ACC112 (cell line): ENCODE measurements at regions not wholly inside any gene's neighbourhood (a gene's known extent, or its start where the extent isn't known, plus 50 kb on each side); places are given as distances from the start of the nearest gene placed in this dataset.

Source experiments
- H2AFZ ChIP-seq: fragments of 200-600 bp; sonication (generic); one replicate; pipeline ENCODE4 v1.6.0; 2017; ENCODE audit warnings: antibody characterized with exemption, low read length; ENCODE audit not compliant: unreplicated experiment
- H3K27ac ChIP-seq: fragments of 200-600 bp; sonication (generic); 2 replicates; pipeline ENCODE4 v1.5.1; 2014; ENCODE audit warnings: low read depth, mild to moderate bottlenecking, antibody characterized with exemption, low read length, moderate library complexity
- H3K27me3 ChIP-seq: fragments of 200-600 bp; sonication (generic); 2 replicates; pipeline ENCODE4 v1.6.1; 2014; ENCODE audit warnings: mild to moderate bottlenecking, antibody characterized with exemption, low read length, moderate library complexity, mixed read lengths; ENCODE audit not compliant: insufficient read depth
- H3K36me3 ChIP-seq: fragments of 200-600 bp; sonication (generic); 2 replicates; pipeline ENCODE4 v1.6.1; 2016; ENCODE audit warnings: mild to moderate bottlenecking, antibody characterized with exemption, low read length, moderate library complexity, mixed read lengths; ENCODE audit not compliant: insufficient read depth
- H3K4me1 ChIP-seq: fragments of 200-600 bp; sonication (generic); one replicate; pipeline ENCODE4 v1.6.1; 2016; ENCODE audit warnings: low read length, mixed read lengths; ENCODE audit not compliant: insufficient read depth, unreplicated experiment, control insufficient read depth
- H3K4me3 ChIP-seq: fragments of 200-600 bp; sonication (generic); 2 replicates; pipeline ENCODE4 v1.5.1; 2014; ENCODE audit warnings: mild to moderate bottlenecking, low read depth, low read length
- H3K79me2 ChIP-seq: fragments of 200-600 bp; sonication (generic); one replicate; pipeline ENCODE4 v1.6.0; 2016; ENCODE audit warnings: low read length; ENCODE audit not compliant: control insufficient read depth, unreplicated experiment, insufficient read depth

DNA sequence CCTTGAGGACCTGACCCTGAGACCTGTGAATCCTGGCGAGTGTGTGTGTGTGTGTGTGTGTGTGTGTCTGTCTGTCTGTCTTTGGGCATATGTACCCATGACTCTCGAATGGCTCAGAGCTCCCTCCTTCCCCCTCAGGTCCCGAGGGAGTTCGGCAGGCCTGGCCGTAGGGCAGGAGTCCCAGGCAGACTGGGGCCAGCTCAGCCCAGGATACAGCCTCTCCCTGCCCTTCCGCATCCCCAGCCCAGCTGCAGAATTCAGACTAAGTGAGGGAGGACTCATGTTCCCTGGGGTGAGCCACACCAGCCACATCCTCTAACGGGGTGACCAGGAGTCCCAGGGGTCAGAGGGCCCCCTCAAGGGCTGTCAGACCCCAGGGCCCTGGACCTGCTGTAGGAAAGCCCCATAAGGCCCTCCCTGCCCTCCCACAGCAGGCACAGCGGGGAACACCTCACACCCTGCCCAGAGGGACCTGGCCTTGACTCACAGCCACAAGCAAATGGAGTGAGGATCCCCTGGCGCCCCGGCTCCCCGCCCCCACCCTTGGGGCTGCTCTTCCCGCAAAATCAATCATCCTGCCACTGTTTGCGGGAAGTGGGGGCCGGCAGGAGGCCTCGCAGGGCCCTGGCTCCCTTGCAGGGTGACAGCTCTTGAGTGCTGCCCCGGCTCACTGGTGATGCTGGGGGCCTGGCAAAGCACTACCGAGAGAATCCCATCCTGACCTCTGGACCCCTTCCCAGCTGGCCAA lies 101.7 kb upstream of the CASZ1 start:
- Histone ChIP-seq H3K4me1 (peaks cover 44% of the 10 kb centered on the region), H3K79me2 (no peaks in the 10 kb centered on the region), H3K27ac (peak overlapping the region; percentile 67), H3K36me3 (no peaks in the 10 kb centered on the region), H3K27me3 (no peaks in the 10 kb centered on the region), H2AFZ (peak overlapping the region; percentile 57), H3K4me3 (peak overlapping the region; percentile 35; the same call in 1 of the 2 replicates)

DNA sequence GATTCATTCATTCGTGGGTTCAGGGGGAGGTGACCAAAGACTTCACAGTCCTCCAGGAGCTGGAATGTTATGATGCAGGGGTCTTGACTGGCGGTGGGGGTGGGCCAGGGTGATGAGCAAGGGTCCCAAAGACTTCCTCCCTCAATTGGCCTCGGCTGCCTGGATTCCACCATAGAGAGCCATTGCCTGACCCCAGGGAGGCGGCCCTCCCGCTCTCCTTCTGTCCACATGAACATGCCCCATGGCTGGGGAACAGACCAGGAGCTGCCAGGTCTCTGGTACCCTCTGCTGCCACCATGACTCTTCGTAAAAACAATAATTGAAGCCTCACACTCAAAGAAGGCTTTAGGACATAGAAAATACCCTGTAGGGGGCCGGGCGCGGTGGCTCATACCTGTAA lies 102.5 kb upstream of the CASZ1 start:
- no peak overlapping the region for H3K4me3 ChIP-seq
- no peaks in the 10 kb centered on the region for H3K27me3 ChIP-seq
- no peaks in the 10 kb centered on the region for H3K36me3 ChIP-seq
- no peak overlapping the region for H2AFZ ChIP-seq
- peak overlapping the region; percentile 67 for H3K27ac ChIP-seq
- H3K79me2 ChIP-seq = no peaks in the 10 kb centered on the region
- peaks cover 44% of the 10 kb centered on the region for H3K4me1 ChIP-seq

DNA sequence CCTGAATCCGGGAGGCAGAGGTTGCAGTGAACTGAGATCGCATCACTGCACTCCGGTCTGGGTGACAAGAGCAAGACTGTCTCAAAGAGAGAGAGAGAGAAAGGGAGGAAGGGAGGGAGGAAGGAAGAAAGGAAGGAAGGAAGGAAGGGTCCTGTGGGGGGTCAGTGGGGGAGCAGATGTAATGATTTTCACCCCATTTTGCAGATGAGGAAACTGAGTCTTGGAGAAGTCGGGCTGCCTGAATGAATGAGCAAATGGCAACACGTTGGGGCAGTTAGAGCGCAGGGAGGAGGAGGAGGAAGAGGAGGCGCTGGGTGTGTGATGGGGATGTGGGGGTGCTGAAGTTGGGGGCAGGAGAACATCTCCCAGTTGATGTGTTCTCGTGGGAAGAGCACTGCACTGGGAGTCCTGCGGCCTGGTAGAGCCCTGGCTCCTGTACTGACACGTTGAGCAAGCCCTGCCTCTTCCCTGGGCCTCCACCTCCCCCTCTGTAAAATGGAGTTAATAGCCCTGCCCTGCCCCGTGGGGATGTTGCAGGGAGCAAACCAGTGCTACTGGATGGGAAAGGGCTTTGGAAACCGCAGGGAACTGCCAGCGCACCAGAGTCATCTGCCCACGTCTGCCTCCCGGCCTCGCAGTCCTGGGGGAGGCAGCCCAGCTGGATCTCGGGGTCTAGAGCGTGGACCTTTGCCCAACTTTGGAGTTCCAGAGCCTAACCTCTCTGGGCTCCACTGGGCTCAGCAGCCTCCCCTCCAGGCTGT lies 103.2 kb upstream of the CASZ1 start:
- Histone ChIP-seq H3K4me1 (peaks cover 44% of the 10 kb centered on the region), H2AFZ (no peak overlapping the region), H3K36me3 (no peaks in the 10 kb centered on the region), H3K27ac (no peak overlapping the region), H3K4me3 (no peak overlapping the region), H3K27me3 (no peaks in the 10 kb centered on the region), H3K79me2 (no peaks in the 10 kb centered on the region)

DNA sequence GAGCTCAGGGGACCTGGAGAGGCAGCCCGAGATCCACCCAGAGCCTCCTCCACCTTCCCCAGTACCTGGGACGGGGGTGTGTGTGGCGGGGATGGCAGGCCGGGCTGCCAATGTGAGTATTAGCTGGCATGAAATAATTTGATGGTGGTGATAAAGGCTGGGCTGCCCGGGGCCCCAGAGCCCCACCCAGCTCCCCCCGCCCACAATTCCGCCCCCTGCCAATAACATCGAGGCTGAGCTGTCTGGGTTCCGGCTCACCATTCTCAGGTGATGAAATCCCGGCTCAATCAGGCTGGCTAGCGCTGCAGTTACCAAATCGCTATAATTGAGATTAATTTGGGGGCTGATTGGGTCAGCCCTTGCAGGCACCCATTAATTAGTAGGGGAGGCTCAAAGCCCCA lies 103.8 kb upstream of the CASZ1 start:
- H3K4me1 ChIP-seq = peaks cover 44% of the 10 kb centered on the region

DNA sequence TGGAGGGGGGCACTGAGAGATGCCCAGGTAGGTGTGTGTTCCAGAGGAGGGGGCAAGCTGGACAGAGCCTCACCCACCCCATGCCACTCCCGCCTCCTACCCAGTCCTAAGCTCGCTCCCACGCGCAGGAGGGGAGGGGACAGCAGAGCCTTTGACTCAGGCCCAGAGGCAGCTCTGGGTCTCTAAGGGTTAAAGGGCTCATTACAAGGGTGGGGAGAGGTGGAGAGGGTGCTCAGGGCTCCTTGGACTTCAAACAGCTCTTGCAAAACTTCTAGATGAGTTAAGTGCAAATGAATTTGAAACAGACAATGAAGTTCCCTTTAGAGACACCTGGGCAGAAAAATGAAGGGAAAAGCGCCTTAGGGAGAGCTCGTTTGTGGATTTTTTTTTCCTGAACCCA lies 104.2 kb upstream of the CASZ1 start:
- H3K27ac ChIP-seq = no peak overlapping the region
- H3K79me2 ChIP-seq = no peaks in the 10 kb centered on the region
- H3K36me3 ChIP-seq = no peaks in the 10 kb centered on the region
- H3K4me1 ChIP-seq = peaks cover 44% of the 10 kb centered on the region
- no peaks in the 10 kb centered on the region for H3K27me3 ChIP-seq
- H3K4me3 ChIP-seq = no peak overlapping the region
- no peak overlapping the region for H2AFZ ChIP-seq

More for the DNA sequence above, 103.8 kb upstream of the CASZ1 start:
- no peak overlapping the region for H3K27ac ChIP-seq
- H3K79me2 ChIP-seq = no peaks in the 10 kb centered on the region
- H3K27me3 ChIP-seq = no peaks in the 10 kb centered on the region
- H3K4me3 ChIP-seq = no peak overlapping the region
- H2AFZ ChIP-seq = no peak overlapping the region
- no peaks in the 10 kb centered on the region for H3K36me3 ChIP-seq

DNA sequence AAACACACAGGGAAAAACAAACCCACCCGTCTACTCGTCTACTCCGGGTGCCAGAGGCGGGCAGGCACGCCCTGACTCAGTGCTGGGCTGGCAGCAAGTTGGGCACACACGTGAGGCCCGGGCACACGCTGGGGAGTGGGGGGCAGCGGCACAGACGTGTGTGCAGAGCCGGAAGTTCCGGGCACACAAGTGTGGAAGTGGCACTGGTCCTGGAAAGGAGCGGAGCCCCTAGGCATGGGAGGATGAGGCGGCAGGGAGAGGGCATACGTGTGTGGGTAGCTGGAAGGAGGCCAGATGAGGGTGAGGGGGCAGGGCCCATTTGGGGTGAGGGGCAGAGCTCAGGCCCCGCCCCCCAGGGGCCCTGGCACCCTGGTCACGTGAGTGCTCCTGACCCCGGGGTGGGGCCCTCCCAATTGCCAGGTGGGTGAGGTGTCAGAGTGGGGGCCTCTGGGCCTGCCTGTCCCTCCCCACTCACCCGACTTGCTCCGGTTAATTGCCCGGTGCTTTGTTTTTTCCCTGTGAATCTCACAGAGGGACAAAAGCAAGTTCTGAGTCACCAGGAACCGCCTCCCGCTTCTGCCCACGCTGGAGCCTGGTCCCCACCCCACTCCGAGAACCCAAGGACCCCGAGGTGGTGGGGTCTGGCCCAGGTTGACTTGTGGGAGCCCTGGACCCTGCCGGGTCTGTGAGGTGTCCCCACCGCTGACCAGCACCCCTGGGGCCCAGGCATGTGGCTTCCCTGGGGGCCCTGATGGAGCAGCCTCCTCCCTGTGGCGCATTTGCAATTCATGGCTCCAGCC lies 104.8 kb upstream of the CASZ1 start:
- H3K27ac ChIP-seq = no peak overlapping the region
- no peaks in the 10 kb centered on the region for H3K79me2 ChIP-seq
- no peak overlapping the region for H2AFZ ChIP-seq
- no peaks in the 10 kb centered on the region for H3K27me3 ChIP-seq
- peaks cover 44% of the 10 kb centered on the region for H3K4me1 ChIP-seq
- no peak overlapping the region for H3K4me3 ChIP-seq
- no peaks in the 10 kb centered on the region for H3K36me3 ChIP-seq

DNA sequence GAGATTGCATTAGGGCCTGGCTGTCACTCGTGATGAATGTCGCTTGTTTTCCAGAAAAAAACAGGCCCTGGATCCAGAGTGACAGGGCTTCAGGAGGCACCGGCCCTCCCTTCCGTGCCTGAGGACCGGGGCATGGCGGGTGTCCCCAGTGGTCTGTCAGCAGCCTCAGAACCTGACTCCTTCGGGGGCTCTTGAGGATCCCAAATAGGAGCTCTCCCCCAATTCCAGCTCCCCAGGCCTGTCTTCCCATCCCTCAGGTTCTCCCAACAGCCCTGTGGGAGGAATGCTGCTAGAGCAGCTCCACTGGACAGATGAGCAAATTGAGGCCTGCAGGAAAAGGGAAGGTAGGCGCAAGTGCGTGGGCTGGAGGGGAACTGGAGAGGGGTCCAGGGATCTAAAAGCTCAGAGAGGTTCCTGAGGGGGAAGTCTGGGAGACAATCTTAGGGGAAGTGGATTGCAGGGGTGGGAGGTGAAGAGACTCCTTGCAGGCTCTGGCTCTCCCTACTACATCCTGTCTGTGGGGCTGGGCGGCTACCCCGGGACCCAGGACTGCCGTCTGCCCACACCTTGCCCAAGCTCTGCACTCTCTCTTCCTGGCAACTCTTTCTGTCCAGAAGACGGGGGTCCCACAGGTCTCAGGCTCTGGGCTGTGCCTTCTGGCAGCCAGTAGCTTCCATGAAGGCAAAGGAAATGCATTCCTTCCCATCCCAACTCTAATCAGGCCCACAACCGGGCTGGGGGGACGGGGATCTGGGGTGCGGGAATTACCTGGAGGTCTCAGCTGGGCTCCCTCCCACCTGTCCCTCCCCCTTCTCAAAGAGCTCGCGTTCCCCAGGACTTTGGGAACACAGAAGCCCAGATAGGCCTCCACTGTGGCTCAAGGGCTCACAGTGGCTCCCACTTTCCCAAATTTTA lies 105.7 kb upstream of the CASZ1 start:
- Histone ChIP-seq H2AFZ (no peak overlapping the region), H3K79me2 (no peaks in the 10 kb centered on the region), H3K4me3 (no peak overlapping the region), H3K27me3 (no peaks in the 10 kb centered on the region), H3K4me1 (peaks cover 41% of the 10 kb centered on the region), H3K36me3 (no peaks in the 10 kb centered on the region), H3K27ac (no peak overlapping the region)

DNA sequence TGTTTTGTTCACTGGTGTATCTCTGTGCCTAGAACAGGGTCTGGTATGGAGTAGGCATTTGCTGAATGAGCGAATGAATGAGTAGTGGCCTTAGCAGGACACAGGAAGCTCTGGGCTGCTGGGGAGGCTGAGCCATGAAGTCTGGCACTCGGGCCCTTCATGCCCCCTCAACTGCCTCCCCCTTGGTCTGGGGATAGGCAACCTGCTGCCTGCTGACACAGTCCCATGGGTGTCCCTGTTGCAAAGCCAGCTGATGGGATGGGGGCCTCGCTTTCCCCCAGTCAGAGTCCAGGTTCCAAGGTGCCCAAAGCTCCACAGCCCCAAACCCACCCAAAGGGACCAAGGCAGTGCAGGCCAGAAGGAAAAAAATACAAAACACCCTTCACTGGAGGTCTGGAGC lies 107.0 kb upstream of the CASZ1 start:
- no peak overlapping the region for H2AFZ ChIP-seq
- H3K36me3 ChIP-seq = no peaks in the 10 kb centered on the region
- no peaks in the 10 kb centered on the region for H3K27me3 ChIP-seq
- no peak overlapping the region for H3K27ac ChIP-seq
- H3K79me2 ChIP-seq = no peaks in the 10 kb centered on the region
- H3K4me3 ChIP-seq = no peak overlapping the region
- H3K4me1 ChIP-seq = peaks cover 29% of the 10 kb centered on the region

DNA sequence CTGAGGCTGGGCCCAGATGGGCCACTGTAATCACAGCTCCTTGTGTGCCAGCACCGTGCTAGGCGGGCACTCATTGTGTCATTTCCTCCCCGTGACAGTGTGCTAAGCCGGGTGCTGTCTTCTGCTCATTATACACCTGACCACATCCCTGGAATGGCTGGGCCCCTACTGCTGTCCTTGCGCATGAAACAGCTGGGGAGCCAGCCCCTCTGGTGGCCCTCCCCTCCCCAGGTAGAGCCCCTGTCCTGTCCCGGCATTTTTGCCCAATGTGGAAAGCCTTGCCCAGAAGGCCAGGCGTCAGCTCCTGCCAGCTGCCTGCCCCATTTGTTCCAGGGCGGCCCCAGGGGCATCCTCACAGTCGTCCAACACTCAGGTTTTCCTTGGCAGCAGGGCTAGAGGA lies 107.4 kb upstream of the CASZ1 start:
- Histone ChIP-seq H3K36me3 (no peaks in the 10 kb centered on the region), H3K27ac (no peak overlapping the region), H3K27me3 (no peaks in the 10 kb centered on the region), H2AFZ (no peak overlapping the region), H3K79me2 (no peaks in the 10 kb centered on the region), H3K4me3 (no peak overlapping the region), H3K4me1 (peaks cover 25% of the 10 kb centered on the region)
